Peyer's patch (tissue), 4 donors: ENCODE measurements at regions not wholly inside any gene's neighbourhood (a gene's known extent, or its start where the extent isn't known, plus 50 kb on each side); places are given as distances from the start of the nearest gene placed in this dataset.

Source experiments
- CTCF ChIP-seq, 6 experiments: fragments of 450-650 bp in 4 of 6; fragments of 200-600 bp in 2 of 6; sonication (generic) in 1 of 6; IDR thresholded peaks; one replicate each; pipeline ENCODE4 v1.5.1; 2017 to 2019; ENCODE audit warnings: antibody characterized with exemption in 6 of 6, mild to moderate bottlenecking in 3 of 6, moderate library complexity in 1 of 6
- POLR2A ChIP-seq, 2 donors: fragments of 450-650 bp; IDR thresholded peaks; one replicate each; pipeline ENCODE4 v1.5.1; 2017; ENCODE audit warnings: antibody characterized with exemption in 2 of 2, mild to moderate bottlenecking in 2 of 2, moderate library complexity in 2 of 2

GRCh38 chr15:29530966-29531365 lies 261.3 kb upstream of the NSMCE3 start:
- TF ChIP-seq CTCF (IDR thresholded peaks at IDR 0.05): no peak
- no peak for TF ChIP-seq POLR2A (IDR thresholded peaks at IDR 0.05)
